NCI-H524 (cell line): ENCODE measurements at regions not wholly inside any gene's neighbourhood (a gene's known extent, or its start where the extent isn't known, plus 50 kb on each side); places are given as distances from the start of the nearest gene placed in this dataset.
"Not testable (repeated sequence)": the region's sequence is repeated elsewhere in the genome, so short reads cannot be mapped to it uniquely, and the experiment has no call there.

Source experiments
- DNase-seq, 2 experiments: peaks; one replicate each; lab custom pipeline; 2025; lab: John Stamatoyannopoulos, UW

DNA sequence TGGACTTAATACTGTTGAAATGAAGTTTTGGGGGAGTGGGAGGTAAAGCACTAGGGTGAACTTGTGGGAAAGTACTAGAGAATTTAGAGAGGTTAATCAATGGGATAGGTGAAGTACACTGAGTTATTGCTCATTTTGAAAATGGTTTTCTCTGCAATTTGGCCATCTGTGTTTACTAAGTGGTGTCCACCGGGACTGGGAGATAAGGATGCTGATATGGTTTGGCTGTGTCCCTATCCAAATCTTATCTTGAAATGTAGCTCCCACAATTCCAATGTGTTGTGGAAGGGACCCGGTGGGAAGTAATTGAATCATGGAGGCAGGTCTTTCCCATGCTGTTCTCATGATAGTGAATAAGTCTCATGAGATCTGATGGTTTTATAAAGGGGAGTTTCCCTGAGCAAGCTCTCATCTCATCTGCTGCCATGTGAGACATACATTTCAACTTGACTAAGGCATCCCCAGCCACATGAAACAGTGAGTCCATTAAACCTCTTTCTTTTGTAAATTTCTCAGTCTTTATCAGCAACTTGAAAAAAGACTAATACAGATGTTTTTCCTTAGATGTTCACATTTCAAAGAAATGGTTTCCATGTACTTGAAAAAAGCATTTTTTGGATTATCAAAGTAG is 1569.4 kb upstream of the PRR20A start:
- no peak for DNase-seq

- DNase-seq: no peak
These were observed 1568.3 kb upstream of the PRR20A start for GRCh38 chr13:55572408-55572807.

DNA sequence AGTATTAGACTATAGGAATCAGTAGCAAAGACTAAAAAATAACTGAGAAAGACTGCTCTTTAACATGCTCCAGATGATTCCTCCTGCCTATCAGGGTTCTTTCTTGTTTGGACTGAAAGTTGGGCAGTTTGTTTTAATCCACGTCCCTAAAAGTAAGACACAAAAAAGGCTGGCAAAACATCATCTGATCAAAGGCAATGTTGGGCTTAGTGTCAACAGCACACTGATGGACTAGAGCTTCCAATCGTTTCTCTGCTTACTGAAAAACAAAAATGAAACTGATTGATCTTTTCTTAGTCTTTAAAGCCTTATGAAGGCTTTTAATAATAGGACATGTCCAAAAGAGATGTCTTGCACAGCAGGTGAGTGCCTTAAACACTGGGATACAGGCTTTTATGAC is 1567.9 kb upstream of the PRR20A start:
- no peak for DNase-seq

DNA sequence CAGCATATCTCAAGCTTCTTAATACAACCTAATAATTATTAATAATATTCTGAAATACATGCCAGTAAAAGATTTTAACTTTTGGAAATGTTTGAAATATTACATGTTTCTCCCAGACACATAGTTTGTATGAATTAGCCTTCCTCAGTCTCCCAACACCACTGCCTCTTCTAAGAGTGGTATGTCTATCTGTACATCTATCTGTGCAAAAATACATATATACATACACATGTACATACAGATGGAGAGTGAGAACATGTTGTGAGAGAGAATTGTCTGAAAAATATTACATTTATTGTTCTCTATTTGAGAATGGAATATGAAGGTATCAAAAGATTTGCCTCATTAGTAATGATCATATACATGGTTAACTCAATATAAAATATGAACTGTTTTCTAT is 1567.2 kb upstream of the PRR20A start:
- no peak for DNase-seq

GRCh38 chr13:55576389-55576788 is 1564.3 kb upstream of the PRR20A start:
- DNase-seq: no peak

GRCh38 chr13:55577082-55577846 is 1563.5 kb upstream of the PRR20A start:
- DNase-seq: no peak

DNA sequence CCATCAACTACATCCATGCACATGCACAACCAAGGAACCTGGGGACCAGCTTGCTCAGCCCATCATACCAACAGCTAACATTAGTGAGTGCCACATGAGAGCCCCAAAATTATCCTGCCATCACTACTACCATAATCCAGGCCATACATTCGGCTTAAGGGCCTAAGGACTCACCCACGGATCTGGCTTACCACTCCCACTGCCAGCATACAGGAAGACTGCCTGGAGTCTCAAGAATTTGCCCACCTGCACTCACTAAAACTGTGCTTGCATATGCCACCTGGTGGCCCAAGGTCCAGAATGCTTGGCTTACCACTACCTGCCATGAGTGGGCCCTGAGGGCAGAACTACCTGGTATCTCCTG is 1562.9 kb upstream of the PRR20A start:
- no peak for DNase-seq

GRCh38 chr13:55582294-55582693 is 1558.4 kb upstream of the PRR20A start:
- DNase-seq: not testable (repeated sequence)

GRCh38 chr13:55583953-55584593 is 1556.6 kb upstream of the PRR20A start:
- DNase-seq: no peak

GRCh38 chr13:55602784-55603183 is 1537.9 kb upstream of the PRR20A start:
- no peak for DNase-seq

DNA sequence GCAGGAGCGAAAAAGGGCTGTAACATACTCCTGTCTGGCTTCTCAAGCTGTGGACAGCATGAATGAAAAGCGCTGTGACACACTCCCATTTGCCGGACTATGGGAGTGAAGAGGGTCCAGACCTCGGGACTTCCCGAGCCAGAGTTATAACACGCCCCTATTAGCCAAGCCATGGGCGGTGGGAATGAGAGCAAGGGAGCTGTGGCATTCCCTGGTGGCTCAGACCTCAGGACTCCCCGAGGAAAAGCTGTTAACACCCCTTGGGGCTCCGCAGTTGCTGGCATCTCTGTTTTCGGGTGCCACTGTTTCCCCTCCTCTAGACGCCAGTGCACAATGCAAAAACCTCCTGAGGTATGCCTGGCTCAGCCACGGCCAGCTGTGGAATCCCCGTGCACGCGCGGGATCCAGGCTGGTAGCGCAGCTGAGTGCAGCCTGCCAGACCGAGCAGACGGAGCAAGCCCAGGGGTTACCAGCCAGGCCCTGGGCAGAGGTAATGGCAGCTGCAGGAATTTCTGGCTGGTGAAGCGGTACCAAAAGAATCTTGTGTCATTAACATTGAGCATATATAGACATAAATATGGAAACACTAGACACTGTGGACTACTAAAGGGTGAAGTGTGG is 1534.6 kb upstream of the PRR20A start:
- no peak for DNase-seq

- DNase-seq: no peak
These were observed 1527.1 kb upstream of the PRR20A start for GRCh38 chr13:55613429-55614187.

DNA sequence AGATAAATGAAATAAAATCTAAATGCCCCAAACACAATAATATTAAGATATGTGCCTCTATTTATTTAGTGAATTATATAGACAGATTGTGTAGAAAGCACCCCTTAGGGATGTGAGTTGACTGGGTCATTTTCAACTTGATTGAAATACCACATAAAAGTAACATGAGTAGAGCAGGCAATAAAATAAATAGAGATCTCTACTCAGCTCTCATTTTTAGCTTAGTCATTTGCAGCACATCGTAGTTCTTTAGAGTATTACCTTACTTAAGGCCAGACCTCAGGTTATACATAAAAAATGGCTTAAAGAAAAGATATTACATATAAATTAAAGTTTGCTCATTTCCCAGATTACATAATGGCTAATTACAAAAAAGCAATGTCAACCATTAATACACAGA is 1525.6 kb upstream of the PRR20A start:
- no peak for DNase-seq

DNA sequence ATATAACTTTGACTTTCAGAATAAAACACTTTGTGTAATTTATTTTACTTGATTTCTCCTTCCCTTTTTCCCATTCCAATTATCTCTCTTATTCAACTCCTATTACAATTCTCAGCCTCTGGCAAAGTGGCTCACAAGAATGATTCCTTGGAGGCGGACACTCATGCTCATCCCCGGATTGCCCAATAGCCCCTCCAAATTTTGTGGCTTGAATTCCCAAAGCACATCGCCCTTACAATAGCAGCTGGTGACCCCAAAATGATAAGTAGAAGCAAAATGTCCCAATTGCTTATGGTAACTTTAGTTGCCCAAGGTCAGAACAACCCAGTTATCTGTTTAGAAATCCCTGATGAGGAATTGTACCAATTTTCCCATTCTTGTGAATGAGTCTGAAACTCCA is 1523.5 kb upstream of the PRR20A start:
- DNase-seq: no peak

DNA sequence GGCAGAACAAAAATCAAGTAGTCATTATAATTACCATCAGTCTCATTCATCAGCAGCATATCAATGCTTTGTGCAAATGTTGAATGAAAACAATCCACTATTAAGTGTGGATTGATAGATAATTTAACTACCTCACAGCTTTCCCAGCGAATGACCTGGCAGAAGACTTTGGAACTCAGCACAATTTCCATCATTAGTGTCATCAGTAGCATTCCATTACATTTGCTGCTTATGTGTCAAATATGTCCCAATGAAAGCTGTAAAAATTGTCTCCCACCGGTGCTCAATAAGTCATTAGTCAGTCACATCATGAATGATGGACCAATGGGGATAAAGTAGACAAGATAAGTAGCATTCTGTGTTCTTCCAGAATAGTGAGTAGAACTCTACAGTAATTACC is 1513.5 kb upstream of the PRR20A start:
- DNase-seq: no peak

DNA sequence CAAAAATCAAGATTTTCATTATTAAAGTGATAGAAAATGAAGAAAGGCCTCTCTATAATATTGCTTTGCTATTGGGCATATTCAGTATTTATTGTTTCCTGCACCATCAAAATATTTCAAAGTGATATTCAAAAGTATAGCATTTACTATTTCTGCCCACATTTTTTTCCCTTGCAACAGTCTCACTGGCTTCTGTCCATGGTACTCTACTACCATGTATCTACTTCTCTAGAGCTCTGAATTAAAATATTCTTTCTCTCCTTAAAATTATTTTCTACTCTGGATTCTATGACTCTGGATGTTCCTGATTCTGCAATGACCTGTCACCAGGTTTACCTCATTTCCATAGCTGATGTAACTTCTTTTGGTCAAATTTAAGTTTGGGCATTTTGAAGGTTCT is 1508.3 kb upstream of the PRR20A start:
- no peak for DNase-seq

DNA sequence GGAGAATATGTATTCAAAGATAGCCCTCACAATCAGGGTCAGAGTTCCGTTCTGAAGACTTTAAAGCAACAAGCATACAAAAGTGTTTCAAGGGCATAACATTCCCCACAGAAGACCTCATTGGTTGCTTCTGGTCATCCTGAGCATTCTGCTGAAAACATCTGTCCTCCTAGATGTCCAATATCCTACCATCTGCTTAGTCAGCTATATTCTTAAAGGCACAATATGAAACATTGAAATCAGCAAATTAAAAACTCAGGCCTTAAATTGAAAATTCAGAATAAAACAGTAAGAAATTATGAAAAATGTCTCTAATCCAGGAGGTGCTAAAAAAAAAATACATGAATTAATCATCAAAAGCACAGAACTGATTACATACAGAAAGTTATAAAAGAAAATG is 1491.2 kb upstream of the PRR20A start:
- no peak for DNase-seq

- no peak for DNase-seq
These were observed 1488.1 kb upstream of the PRR20A start for GRCh38 chr13:55652657-55653056.

GRCh38 chr13:55653497-55653896 is 1487.2 kb upstream of the PRR20A start:
- DNase-seq: peak; percentile 28 to 84

DNA sequence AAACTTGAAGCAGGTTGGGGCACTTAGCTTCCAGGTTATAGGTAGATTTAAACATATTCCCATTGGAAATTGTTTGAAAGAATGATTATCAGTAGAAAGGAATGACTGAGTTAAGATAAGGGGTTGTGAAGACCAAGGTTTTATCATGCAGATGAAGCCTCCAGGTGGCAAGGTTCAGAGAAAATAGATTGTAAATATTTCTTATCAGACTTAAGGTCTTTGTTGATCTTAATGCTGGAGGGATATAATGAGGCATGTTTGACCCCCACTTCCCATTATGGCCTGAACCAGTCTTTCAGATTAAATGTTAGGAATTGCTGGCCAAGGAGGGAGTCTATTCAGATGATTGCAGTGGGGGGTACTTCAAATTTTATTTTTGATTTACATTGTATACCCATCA is 1486.5 kb upstream of the PRR20A start:
- no peak for DNase-seq

DNA sequence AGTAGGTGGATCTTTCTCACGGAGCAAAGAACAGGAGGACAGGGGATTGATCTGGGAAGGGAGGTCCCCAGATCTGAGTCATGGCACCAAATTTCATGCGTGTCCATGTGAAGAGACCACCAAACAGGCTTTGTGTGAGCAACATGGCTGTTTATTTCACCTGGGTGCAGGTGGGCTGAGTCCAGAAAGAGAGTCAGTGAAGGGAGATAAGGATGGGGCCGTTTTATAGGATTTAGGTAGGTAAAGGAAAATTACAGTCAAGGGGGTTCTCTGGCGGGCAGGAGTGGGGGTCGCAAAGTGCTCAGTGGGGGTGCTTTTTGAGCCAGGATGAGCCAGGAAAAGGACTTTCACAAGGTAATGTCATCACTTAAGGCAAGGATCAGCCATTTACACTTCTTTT is 1480.5 kb upstream of the PRR20A start:
- not testable (repeated sequence) for DNase-seq

DNA sequence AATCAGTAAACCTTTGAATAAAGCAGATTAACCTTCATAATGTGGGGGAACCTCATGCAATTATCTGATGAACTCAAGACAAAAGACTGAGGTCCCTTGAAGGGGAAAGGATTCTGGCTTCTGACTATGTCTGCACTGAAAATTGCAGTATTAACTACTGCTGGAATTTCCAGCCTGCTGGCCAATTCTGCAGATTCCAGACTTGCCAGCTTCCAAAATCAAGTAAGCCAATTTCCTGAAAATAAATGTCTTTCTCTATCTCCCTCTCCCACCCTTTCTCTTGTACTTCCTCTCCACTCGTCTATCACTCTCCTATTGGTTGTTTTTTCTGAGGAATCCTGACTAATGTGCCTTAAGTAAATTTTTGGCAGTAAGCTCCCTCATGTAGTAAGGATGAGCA is 1479.9 kb upstream of the PRR20A start:
- no peak for DNase-seq
